HS-5 (cell line): ENCODE measurements at regions not wholly inside any gene's neighbourhood (a gene's known extent, or its start where the extent isn't known, plus 50 kb on each side); places are given as distances from the start of the nearest gene placed in this dataset.
"Not testable (repeated sequence)": the region's sequence is repeated elsewhere in the genome, so short reads cannot be mapped to it uniquely, and the experiment has no call there.

Experiments
- DNase-seq: peaks from one replicate; pipeline ENCODE4 v3.0.0-alpha.2; 2012; ENCODE audit warnings: low read depth

GRCh38 chr4:116544946-116545345 is 540.4 kb downstream of the TRAM1L1 start:
- DNase-seq, result no peak

- no peak for DNase-seq
These were observed 545.6 kb downstream of the TRAM1L1 start for GRCh38 chr4:116539744-116540143.

GRCh38 chr4:116537828-116538227 is 547.5 kb downstream of the TRAM1L1 start:
- no peak for DNase-seq

GRCh38 chr4:116536024-116536423 is 549.4 kb downstream of the TRAM1L1 start:
- not testable (repeated sequence) for DNase-seq

GRCh38 chr4:116531870-116532269 is 553.5 kb downstream of the TRAM1L1 start:
- DNase-seq, result no peak

- DNase-seq, result no peak
These were observed 554.4 kb downstream of the TRAM1L1 start for GRCh38 chr4:116531026-116531425.

- no peak for DNase-seq
These were observed 555.3 kb downstream of the TRAM1L1 start for GRCh38 chr4:116530048-116530447.

GRCh38 chr4:116529129-116529528 is 556.2 kb downstream of the TRAM1L1 start:
- no peak for DNase-seq

GRCh38 chr4:116522922-116523321 is 562.5 kb downstream of the TRAM1L1 start:
- DNase-seq, result no peak

GRCh38 chr4:116520886-116521285 is 564.5 kb downstream of the TRAM1L1 start:
- DNase-seq, result no peak

- no peak for DNase-seq
These were observed 568.7 kb downstream of the TRAM1L1 start for GRCh38 chr4:116516711-116517110.

- DNase-seq, result no peak
These were observed 569.4 kb downstream of the TRAM1L1 start for GRCh38 chr4:116515959-116516358.

GRCh38 chr4:116512552-116512951 is 572.8 kb downstream of the TRAM1L1 start:
- DNase-seq, result no peak

- DNase-seq, result no peak
These were observed 583.4 kb downstream of the TRAM1L1 start for GRCh38 chr4:116501954-116502353.

- DNase-seq, result no peak
These were observed 585.2 kb downstream of the TRAM1L1 start for GRCh38 chr4:116500225-116500624.

GRCh38 chr4:116489739-116490138 is 595.6 kb downstream of the TRAM1L1 start:
- no peak for DNase-seq

- no peak for DNase-seq
These were observed 599.0 kb downstream of the TRAM1L1 start for GRCh38 chr4:116486401-116486800.

GRCh38 chr4:116480546-116480945 is 604.8 kb downstream of the TRAM1L1 start:
- DNase-seq, result no peak

- DNase-seq, result no peak
These were observed 607.0 kb downstream of the TRAM1L1 start for GRCh38 chr4:116478343-116478742.

- no peak for DNase-seq
These were observed 615.8 kb downstream of the TRAM1L1 start for GRCh38 chr4:116469582-116469981.

GRCh38 chr4:116453127-116453526 is 632.2 kb downstream of the TRAM1L1 start:
- no peak for DNase-seq

- no peak for DNase-seq
These were observed 635.6 kb downstream of the TRAM1L1 start for GRCh38 chr4:116449764-116450163.

GRCh38 chr4:116444117-116444516 is 641.3 kb downstream of the TRAM1L1 start:
- no peak for DNase-seq

- no peak for DNase-seq
These were observed 646.2 kb downstream of the TRAM1L1 start for GRCh38 chr4:116438981-116439729.
